ENCODE measurements at regions not wholly inside any gene's neighbourhood (a gene's known extent, or its start where the extent isn't known, plus 50 kb on each side); places are given as distances from the start of the nearest gene placed in this dataset.

DNA sequence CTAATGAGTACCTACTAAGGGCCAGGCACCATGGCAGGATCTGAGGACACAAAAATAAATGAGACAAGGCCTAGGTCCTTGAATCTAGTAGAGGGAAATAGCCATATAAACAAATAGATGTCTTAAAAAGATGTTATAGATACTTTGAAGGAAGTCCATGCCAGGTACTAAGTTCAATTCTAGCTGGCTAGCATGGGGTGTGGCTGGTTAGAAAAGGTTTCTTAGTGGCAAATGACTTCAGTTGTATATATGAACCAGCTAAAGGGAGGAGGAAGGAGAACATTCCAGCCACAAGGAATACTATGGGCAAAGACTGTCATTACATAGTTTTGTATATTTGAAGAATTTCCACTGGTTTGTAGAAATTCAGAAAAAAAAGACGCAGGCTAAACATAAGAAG, 133.6 kb upstream of the BMP4 start:
- TF ChIP-seq, protein P1, sequence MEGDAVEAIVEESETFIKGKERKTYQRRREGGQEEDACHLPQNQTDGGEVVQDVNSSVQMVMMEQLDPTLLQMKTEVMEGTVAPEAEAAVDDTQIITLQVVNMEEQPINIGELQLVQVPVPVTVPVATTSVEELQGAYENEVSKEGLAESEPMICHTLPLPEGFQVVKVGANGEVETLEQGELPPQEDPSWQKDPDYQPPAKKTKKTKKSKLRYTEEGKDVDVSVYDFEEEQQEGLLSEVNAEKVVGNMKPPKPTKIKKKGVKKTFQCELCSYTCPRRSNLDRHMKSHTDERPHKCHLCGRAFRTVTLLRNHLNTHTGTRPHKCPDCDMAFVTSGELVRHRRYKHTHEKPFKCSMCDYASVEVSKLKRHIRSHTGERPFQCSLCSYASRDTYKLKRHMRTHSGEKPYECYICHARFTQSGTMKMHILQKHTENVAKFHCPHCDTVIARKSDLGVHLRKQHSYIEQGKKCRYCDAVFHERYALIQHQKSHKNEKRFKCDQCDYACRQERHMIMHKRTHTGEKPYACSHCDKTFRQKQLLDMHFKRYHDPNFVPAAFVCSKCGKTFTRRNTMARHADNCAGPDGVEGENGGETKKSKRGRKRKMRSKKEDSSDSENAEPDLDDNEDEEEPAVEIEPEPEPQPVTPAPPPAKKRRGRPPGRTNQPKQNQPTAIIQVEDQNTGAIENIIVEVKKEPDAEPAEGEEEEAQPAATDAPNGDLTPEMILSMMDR (IDR thresholded peaks at IDR 0.05) = no peak
- TF ChIP-seq POLR2A (IDR thresholded peaks at IDR 0.05; ENCODE audit: low read depth) = no peak

Measured in esophagus muscularis mucosa (tissue), 3 donors.